DND-41 (cell line): ENCODE measurements at regions not wholly inside any gene's neighbourhood (a gene's known extent, or its start where the extent isn't known, plus 50 kb on each side); places are given as distances from the start of the nearest gene placed in this dataset.

Experiments used
- EZH2 ChIP-seq: IDR thresholded peaks from 3 replicates; pipeline ENCODE4 v1.6.1; 2012; ENCODE audit warnings: borderline replicate concordance, low read depth, mild to moderate bottlenecking, moderate library complexity, low read length, inconsistent platforms; ENCODE audit not compliant: severe bottlenecking
- TF ChIP-seq, protein P1 (sequence below): IDR thresholded peaks from 2 replicates; pipeline ENCODE4 v1.5.1; 2012; ENCODE audit warnings: borderline replicate concordance, low read length, moderate library complexity, mild to moderate bottlenecking; ENCODE audit not compliant: poor library complexity, severe bottlenecking; ENCODE audit errors: extremely low read depth

DNA sequence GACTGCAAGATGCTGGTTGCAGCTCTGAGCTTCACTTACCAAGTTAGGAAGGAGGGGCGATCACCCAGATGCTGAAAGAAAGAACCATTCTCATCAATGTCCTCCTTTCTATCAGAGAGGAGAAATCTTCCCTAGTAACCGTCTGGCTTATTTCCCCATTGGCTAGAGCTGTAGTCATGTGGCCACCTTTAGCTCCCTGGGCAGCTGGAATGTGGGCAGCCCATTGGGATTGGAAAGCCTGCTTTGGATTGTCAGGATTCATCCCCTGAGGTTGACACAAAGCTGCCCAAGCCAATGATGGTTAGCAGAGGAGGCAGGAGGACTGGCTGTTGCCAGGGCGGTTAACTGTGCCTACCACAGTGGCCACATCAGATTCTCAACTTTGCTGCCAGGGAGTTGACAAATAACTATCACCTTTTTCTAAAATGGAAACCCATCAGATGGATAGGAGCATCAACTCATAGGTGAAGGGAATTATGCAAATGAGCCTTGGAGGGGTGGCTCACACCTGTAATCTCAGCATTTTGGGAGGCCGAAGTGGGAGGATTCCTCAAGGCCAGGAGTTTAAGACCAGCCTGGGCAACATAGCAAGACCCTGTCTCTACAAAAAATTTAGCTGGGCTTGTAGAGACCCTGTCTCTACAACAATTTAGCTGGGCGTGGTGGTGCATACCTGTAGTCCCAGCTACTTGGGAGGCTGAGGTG lies 206.4 kb upstream of the GALNT17 start:
- TF ChIP-seq, protein P1, sequence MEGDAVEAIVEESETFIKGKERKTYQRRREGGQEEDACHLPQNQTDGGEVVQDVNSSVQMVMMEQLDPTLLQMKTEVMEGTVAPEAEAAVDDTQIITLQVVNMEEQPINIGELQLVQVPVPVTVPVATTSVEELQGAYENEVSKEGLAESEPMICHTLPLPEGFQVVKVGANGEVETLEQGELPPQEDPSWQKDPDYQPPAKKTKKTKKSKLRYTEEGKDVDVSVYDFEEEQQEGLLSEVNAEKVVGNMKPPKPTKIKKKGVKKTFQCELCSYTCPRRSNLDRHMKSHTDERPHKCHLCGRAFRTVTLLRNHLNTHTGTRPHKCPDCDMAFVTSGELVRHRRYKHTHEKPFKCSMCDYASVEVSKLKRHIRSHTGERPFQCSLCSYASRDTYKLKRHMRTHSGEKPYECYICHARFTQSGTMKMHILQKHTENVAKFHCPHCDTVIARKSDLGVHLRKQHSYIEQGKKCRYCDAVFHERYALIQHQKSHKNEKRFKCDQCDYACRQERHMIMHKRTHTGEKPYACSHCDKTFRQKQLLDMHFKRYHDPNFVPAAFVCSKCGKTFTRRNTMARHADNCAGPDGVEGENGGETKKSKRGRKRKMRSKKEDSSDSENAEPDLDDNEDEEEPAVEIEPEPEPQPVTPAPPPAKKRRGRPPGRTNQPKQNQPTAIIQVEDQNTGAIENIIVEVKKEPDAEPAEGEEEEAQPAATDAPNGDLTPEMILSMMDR, result no peak
- TF ChIP-seq EZH2, result no peak
